Breast epithelium (tissue), 3 donors: ENCODE measurements at regions not wholly inside any gene's neighbourhood (a gene's known extent, or its start where the extent isn't known, plus 50 kb on each side); places are given as distances from the start of the nearest gene placed in this dataset.
"Not testable (repeated sequence)": the region's sequence is repeated elsewhere in the genome, so short reads cannot be mapped to it uniquely, and the experiment has no call there.

Source experiments
- CTCF ChIP-seq, 3 donors: fragments of 450-650 bp; IDR thresholded peaks; one replicate each; pipeline ENCODE4 v1.5.1; 2016 to 2017; ENCODE audit warnings: antibody characterized with exemption in 3 of 3, mild to moderate bottlenecking in 3 of 3, moderate library complexity in 3 of 3
- POLR2A ChIP-seq: fragments of 450-650 bp; IDR thresholded peaks from one replicate; pipeline ENCODE4 v1.6.1; 2016; ENCODE audit warnings: antibody characterized with exemption, mild to moderate bottlenecking, moderate library complexity
- POLR2AphosphoS5 ChIP-seq, 3 donors: sonication (generic); formaldehyde crosslinking; IDR thresholded peaks; one replicate each; pipeline ENCODE4 v1.6.1; 2017; ENCODE audit warnings: antibody characterized with exemption in 3 of 3

GRCh38 chr16:85287815-85288109 lies 175.5 kb upstream of the CIBAR2 start:
- not testable (repeated sequence) for TF ChIP-seq CTCF (IDR thresholded peaks at IDR 0.05); POLR2A; POLR2AphosphoS5 (IDR thresholded peaks at IDR 0.05)
